ENCODE measurements at regions not wholly inside any gene's neighbourhood (a gene's known extent, or its start where the extent isn't known, plus 50 kb on each side); places are given as distances from the start of the nearest gene placed in this dataset.
"Not testable (repeated sequence)": the region's sequence is repeated elsewhere in the genome, so short reads cannot be mapped to it uniquely, and the experiment has no call there.

GRCh38 chr12:128091951-128092382 is 175.0 kb upstream of the TMEM132C start:
- DNase-seq (ENCODE audit: low read depth, low spot score) = no peak

GRCh38 chr12:128098730-128099129 is 168.2 kb upstream of the TMEM132C start:
- no peak for DNase-seq (ENCODE audit: low read depth, low spot score)

DNA sequence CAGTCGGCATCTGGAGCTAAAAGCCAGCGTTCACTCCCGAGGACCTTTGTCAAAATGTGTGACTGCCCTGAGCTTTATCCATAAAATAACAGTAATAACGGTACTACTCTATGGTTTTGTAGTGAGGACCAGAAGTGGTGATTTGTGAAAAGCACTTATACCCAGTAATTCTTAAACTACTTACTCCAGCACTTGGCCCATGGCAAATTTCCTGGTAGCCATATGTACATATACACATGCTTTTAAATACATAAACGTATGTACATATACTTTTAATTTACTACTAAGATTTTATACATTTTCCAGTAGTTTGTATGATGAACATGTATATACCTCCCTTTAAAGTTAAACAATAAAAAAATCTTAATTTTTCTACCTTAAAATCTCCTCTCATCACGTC is 163.8 kb upstream of the TMEM132C start:
- no peak for DNase-seq (ENCODE audit: low read depth, low spot score)

DNA sequence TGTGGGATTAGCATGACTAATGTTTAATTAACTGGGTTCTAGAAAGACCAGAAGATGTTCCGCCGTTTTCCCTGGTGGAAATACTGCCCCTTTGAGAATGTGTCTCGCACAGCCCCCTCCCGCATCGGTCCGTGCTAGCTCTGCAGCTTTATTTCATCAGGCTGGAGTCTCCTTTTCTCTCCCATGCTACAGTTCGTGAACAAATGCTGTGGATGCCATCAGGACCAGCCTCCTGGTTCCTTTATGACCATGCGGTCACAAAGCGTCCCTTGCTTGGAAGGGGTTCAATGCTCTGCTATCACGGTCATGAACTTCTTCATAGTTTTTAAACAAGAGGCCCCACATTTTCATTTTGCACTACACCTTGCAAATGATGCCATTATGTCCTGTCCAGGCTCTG is 157.7 kb upstream of the TMEM132C start:
- no peak for DNase-seq (ENCODE audit: low read depth, low spot score)

DNA sequence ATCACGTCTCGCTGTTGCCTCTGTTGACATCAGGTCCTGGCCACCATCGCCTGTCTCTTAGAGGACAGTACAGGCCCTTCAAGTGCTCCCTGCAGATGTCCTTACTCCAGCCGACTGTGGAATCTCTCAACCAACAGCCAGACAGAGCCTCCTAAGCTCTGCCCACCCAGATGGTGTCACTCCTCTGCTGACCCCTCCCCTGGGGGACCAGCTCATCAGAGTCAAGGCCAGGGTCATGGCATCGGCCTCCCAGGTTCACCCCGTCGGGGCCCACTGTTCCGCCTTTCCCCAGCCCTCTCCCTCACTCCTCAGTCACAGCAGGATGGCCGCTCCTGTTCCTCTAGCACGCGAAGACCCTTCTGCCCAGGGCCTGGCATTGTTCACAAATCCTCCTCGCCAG is 157.3 kb upstream of the TMEM132C start:
- no peak for DNase-seq (ENCODE audit: low read depth, low spot score)

DNA sequence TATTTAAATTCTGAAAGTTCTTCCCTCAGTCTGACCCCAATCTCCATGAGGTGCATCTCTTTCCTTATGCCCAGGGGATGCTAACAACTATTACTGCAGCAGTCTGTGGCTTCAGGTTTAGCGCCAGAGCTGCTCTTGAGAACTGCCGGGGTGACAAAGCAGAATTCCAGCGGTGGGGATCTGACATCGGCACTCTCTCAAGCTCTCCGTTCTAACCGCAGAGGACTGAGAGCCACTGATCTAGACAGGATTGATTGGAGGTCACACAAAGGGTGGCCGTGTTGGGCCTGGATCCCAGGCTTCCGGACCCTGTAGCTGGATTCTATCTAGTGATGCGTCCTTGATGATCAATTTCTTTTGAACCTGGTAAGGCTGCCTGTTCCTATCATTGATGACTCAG is 155.6 kb upstream of the TMEM132C start:
- no peak for DNase-seq (ENCODE audit: low read depth, low spot score)

- DNase-seq (ENCODE audit: low read depth, low spot score) = no peak
Observed at GRCh38 chr12:128111951-128112350, 155.0 kb upstream of the TMEM132C start.

- DNase-seq (ENCODE audit: low read depth, low spot score) = not testable (repeated sequence)
Observed at GRCh38 chr12:128113250-128113649, 153.7 kb upstream of the TMEM132C start.

GRCh38 chr12:128114485-128114884 is 152.5 kb upstream of the TMEM132C start:
- DNase-seq (ENCODE audit: low read depth, low spot score) = no peak

- DNase-seq (ENCODE audit: low read depth, low spot score) = no peak
Observed at GRCh38 chr12:128116537-128116936, 150.4 kb upstream of the TMEM132C start.

DNA sequence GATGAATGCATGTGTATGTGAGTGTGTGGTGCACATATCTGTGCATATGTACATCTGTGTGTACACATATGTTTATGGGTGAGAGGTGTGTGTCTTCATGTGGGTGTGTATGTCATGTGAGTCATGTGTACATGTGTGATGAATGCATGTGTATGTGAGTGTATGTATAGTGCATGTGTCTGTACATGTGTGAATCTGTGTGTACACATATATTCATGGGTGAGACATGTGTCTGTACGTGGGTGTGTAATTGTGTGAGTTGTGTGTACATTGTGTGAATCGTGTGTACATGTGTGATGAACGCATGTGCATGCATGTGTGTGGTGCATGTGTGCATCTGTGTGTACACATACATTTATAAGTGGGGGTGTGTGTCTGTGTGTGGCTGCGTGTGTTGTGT is 146.9 kb upstream of the TMEM132C start:
- no peak for DNase-seq (ENCODE audit: low read depth, low spot score)

DNA sequence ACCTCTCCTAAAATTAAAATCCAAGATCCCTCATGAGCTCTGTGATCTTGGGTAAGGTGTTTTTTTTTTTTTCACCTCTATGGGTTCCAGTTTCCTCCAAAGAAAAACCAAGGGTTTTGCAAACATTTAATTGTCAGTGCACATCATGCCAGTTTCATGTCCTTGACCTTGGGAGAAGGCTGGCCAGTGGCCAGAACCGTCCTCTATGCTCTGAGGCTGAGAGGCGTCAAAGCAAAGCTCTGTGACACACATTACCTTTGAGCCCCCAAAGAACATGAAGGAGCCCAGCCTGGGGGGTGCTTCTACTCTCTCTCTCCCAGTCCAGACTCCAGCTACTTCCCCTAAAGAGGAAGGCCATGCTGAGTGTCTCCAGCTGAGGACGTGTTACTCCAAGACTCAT is 145.5 kb upstream of the TMEM132C start:
- DNase-seq (ENCODE audit: low read depth, low spot score) = no peak

- no peak for DNase-seq (ENCODE audit: low read depth, low spot score)
Observed at GRCh38 chr12:128123096-128123495, 143.9 kb upstream of the TMEM132C start.

DNA sequence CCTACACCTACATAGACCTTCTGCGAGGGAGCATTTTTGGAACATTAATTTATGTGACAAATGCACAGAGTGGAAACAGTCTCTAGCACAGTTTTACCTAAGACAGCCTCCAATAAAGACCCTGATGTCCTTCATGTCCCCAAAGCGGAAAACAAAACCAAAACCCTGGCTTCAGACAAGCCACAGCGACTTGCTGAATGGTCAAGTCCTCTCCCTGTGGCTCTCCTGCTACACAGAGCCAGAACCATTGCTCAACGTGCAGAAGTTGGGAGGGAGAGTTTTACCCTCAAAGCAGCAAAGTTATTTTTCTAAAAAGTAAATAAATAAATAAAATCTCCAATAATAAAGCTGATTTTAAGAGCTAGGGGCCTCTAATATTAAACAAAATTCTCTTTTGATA is 135.0 kb upstream of the TMEM132C start:
- no peak for DNase-seq (ENCODE audit: low read depth, low spot score)

- no peak for DNase-seq (ENCODE audit: low read depth, low spot score)
Observed at GRCh38 chr12:128133321-128134073, 133.5 kb upstream of the TMEM132C start.

DNA sequence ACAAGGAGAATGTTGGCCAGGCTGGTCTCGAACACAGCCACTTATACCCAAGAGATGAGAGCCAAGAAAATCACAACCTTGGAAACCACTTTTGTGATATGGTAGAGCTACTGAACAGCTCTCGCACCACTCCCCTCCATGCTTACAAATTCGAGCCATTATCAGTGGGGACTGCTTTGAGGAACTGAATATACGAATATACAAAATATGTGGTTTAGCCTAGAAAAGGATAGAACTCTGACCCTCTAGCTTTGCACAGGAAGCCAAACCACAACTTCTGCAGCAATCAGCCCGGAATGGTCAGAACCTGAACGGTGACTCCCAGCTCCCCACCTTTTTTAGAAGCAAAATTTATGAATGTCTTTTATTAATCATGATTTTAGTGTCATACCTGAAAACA is 129.8 kb upstream of the TMEM132C start:
- DNase-seq (ENCODE audit: low read depth, low spot score) = no peak

DNA sequence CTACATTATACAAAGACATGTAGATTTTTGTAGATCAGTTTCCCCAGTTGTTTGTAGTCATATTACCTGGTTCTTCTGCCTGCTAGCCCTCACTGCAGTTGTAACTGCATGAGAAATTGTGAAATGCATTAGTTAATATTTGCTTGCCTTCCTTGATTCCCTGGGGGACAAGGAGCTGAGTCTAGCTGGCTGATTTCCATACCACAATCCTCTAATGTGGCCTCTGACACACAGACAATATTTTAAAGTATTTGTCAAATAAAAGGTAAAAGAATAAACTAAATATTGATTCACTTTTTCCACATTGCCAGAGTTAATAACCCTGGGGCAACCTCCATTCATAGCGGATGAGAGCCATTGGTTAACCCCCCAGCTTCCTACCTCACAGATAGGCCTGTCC is 128.8 kb upstream of the TMEM132C start:
- DNase-seq (ENCODE audit: low read depth, low spot score) = no peak

- no peak for DNase-seq (ENCODE audit: low read depth, low spot score)
Observed at GRCh38 chr12:128140551-128140950, 126.4 kb upstream of the TMEM132C start.

- no peak for DNase-seq (ENCODE audit: low read depth, low spot score)
Observed at GRCh38 chr12:128150961-128151360, 116.0 kb upstream of the TMEM132C start.

- no peak for DNase-seq (ENCODE audit: low read depth, low spot score)
Observed at GRCh38 chr12:128155571-128155970, 111.4 kb upstream of the TMEM132C start.

DNA sequence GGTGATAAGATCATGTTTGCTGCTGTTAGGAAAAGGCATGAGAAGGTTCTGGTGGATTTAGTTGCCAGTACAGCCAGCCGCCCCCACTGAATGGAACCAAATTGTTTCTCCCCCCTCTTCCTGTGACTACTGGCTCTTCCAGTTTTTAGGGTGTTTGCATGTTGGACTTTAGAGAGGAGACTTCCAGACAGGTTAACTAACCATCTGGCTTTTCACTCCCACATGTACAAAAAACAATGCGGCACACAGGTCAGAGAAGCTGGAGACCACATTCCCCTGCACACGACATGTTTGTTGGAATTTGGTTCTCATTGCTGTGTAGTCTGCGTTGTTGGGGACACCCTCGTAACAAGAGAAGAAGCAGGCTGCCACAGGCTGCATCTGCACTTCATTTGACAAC is 103.9 kb upstream of the TMEM132C start:
- DNase-seq (ENCODE audit: low read depth, low spot score) = no peak

GRCh38 chr12:128164533-128164932 is 102.4 kb upstream of the TMEM132C start:
- DNase-seq (ENCODE audit: low read depth, low spot score) = no peak

- DNase-seq (ENCODE audit: low read depth, low spot score) = no peak
Observed at GRCh38 chr12:128165387-128165786, 101.6 kb upstream of the TMEM132C start.

- no peak for DNase-seq (ENCODE audit: low read depth, low spot score)
Observed at GRCh38 chr12:128168273-128168672, 98.7 kb upstream of the TMEM132C start.

All from brain pericyte (primary cell).